Parathyroid adenoma (tissue), 2 donors: ENCODE measurements at regions not wholly inside any gene's neighbourhood (a gene's known extent, or its start where the extent isn't known, plus 50 kb on each side); places are given as distances from the start of the nearest gene placed in this dataset.

ENCODE experiments used
- H2AFZ ChIP-seq: fragments of 300-600 bp; sonication (generic); one replicate; pipeline ENCODE4 v1.7.0; 2017; ENCODE audit warnings: antibody characterized with exemption, mild to moderate bottlenecking
- H3K27ac ChIP-seq: fragments of 300-600 bp; sonication (generic); one replicate; pipeline ENCODE4 v1.7.0; 2017
- H3K27me3 ChIP-seq: fragments of 300-600 bp; sonication (generic); one replicate; pipeline ENCODE4 v1.7.0; 2017; ENCODE audit warnings: low read length; ENCODE audit not compliant: control insufficient read depth, insufficient read depth
- H3K36me3 ChIP-seq: fragments of 300-600 bp; sonication (generic); one replicate; pipeline ENCODE4 v1.7.0; 2017; ENCODE audit warnings: low read length; ENCODE audit not compliant: control insufficient read depth, insufficient read depth
- H3K4me1 ChIP-seq: fragments of 300-600 bp; sonication (generic); one replicate; pipeline ENCODE4 v1.7.0; 2017; ENCODE audit warnings: control low read depth
- H3K4me2 ChIP-seq: fragments of 300-600 bp; sonication (generic); one replicate; pipeline ENCODE4 v1.7.0; 2017; ENCODE audit warnings: low read length
- H3K4me3 ChIP-seq: fragments of 300-600 bp; sonication (generic); one replicate; pipeline ENCODE4 v1.7.0; 2017; ENCODE audit warnings: low read depth, low read length
- H3K79me2 ChIP-seq: fragments of 300-600 bp; sonication (generic); one replicate; pipeline ENCODE4 v1.7.0; 2017; ENCODE audit warnings: control low read depth
- H3K9ac ChIP-seq: fragments of 300-600 bp; sonication (generic); one replicate; pipeline ENCODE4 v1.7.0; 2017; ENCODE audit warnings: mild to moderate bottlenecking
- H3K9me3 ChIP-seq: fragments of 300-600 bp; sonication (generic); one replicate; pipeline ENCODE4 v1.7.0; 2017; ENCODE audit warnings: low read length; ENCODE audit not compliant: control insufficient read depth
- TF ChIP-seq, protein P1 (sequence below): fragments of 300-600 bp; sonication (generic); IDR thresholded peaks from one replicate; pipeline ENCODE4 v1.7.0; 2017; ENCODE audit warnings: antibody characterized with exemption, mild to moderate bottlenecking
- donor health status: primary hyperparathyroidism.

DNA sequence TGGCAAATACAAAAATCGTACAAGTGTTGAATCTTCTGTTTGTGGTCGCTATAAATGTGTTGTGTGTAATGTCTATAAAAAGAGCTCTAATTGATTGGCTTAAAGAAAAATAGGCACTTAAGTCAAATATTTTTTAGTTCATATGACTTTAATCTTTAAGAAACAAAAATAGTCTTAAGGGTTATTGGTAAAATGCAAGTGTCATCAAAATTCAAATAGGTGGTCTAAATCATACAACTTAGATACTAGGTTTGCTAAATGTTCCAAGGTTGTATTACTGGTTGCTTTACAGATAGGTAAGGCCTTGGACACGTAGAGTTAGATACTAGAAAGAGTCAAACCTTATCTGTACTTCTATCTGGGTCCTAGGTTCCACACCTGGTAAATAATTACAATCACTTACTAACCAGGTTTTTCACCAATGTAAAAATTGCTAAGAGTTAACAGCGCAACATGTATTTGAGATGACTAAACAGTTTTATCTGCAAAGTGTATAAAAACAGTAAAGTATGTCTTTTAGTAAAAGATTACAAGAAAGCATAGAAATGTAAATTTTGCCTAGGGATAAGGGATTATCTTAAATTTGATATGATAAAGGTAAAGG, 91.1 kb upstream of the GNAZ start:
- Histone ChIP-seq H3K27ac (no peak overlapping the region), H2AFZ (no peak overlapping the region), H3K9ac (no peak overlapping the region), H3K4me1 (no peaks in the 10 kb centered on the region), H3K4me3 (no peak overlapping the region), H3K4me2 (no peak overlapping the region), H3K9me3 (no peaks in the 10 kb centered on the region), H3K79me2 (no peaks in the 10 kb centered on the region), H3K36me3 (no peaks in the 10 kb centered on the region), H3K27me3 (no peaks in the 10 kb centered on the region)
- TF ChIP-seq, protein P1, sequence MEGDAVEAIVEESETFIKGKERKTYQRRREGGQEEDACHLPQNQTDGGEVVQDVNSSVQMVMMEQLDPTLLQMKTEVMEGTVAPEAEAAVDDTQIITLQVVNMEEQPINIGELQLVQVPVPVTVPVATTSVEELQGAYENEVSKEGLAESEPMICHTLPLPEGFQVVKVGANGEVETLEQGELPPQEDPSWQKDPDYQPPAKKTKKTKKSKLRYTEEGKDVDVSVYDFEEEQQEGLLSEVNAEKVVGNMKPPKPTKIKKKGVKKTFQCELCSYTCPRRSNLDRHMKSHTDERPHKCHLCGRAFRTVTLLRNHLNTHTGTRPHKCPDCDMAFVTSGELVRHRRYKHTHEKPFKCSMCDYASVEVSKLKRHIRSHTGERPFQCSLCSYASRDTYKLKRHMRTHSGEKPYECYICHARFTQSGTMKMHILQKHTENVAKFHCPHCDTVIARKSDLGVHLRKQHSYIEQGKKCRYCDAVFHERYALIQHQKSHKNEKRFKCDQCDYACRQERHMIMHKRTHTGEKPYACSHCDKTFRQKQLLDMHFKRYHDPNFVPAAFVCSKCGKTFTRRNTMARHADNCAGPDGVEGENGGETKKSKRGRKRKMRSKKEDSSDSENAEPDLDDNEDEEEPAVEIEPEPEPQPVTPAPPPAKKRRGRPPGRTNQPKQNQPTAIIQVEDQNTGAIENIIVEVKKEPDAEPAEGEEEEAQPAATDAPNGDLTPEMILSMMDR = no peak

GRCh38 chr22:22979954-22980353, 90.4 kb upstream of the GNAZ start:
- no peak overlapping the region for H2AFZ ChIP-seq
- no peaks in the 10 kb centered on the region for H3K79me2 ChIP-seq
- no peaks in the 10 kb centered on the region for H3K27me3 ChIP-seq
- no peaks in the 10 kb centered on the region for H3K36me3 ChIP-seq
- H3K27ac ChIP-seq = no peak overlapping the region
- no peaks in the 10 kb centered on the region for H3K4me1 ChIP-seq
- H3K4me3 ChIP-seq = no peak overlapping the region
- H3K9ac ChIP-seq = no peak overlapping the region
- H3K4me2 ChIP-seq = no peak overlapping the region
- TF ChIP-seq, protein P1 = no peak
- no peaks in the 10 kb centered on the region for H3K9me3 ChIP-seq

- TF ChIP-seq, protein P1 = no peak
- Histone ChIP-seq H3K4me1 (no peaks in the 10 kb centered on the region), H3K27ac (no peak overlapping the region), H3K4me2 (no peak overlapping the region), H2AFZ (no peak overlapping the region), H3K36me3 (no peaks in the 10 kb centered on the region), H3K4me3 (no peak overlapping the region), H3K27me3 (no peaks in the 10 kb centered on the region), H3K9me3 (no peaks in the 10 kb centered on the region), H3K9ac (no peak overlapping the region), H3K79me2 (no peaks in the 10 kb centered on the region)
These were observed 88.4 kb upstream of the GNAZ start for GRCh38 chr22:22981670-22982571.

DNA sequence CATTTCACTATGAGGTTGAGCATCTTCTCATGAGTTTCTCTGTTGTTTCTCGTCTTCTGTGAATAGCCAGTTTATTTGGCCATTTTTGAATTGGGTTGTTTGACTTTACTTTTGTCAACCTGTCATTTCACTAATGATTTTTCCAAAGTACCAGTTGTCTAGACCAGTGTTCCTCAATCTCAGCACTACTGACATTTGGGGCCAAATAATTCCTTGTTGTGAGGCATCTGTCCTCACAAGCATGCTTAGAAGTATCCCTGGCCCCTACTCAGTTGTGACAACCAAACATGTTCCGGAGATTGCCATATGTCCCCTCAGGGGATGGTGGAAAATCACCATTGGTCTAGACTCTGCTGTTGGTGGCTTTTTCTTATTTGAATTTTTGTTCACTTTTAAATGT, 87.7 kb upstream of the GNAZ start:
- Histone ChIP-seq H3K79me2 (no peaks in the 10 kb centered on the region), H2AFZ (no peak overlapping the region), H3K9me3 (no peaks in the 10 kb centered on the region), H3K4me3 (no peak overlapping the region), H3K9ac (no peak overlapping the region), H3K4me2 (no peak overlapping the region), H3K36me3 (no peaks in the 10 kb centered on the region), H3K27ac (no peak overlapping the region), H3K27me3 (no peaks in the 10 kb centered on the region), H3K4me1 (no peaks in the 10 kb centered on the region)
- TF ChIP-seq, protein P1 = no peak
